CD4-positive, alpha-beta T cell (primary cell): ENCODE measurements at regions not wholly inside any gene's neighbourhood (a gene's known extent, or its start where the extent isn't known, plus 50 kb on each side); places are given as distances from the start of the nearest gene placed in this dataset.

Experiments
- ATAC-seq: fragments of 200-7000 bp; cut with Tn5 transposase; one replicate; pipeline ENCODE4 v1.10.0; 2022; ENCODE audit warnings: mild to moderate bottlenecking; ENCODE audit not compliant: poor library complexity
- CTCF ChIA-PET: fragments of 350-600 bp; sonication (Branson Sonifier 250); formaldehyde crosslinking; loops from one replicate; lab custom pipeline; 2021; ENCODE audit warnings: antibody characterized with exemption, inconsistent platforms; lab: Charles Lee
- POLR2A ChIA-PET: fragments of 350-600 bp; sonication (Branson Sonifier 250); formaldehyde crosslinking; loops from one replicate; lab custom pipeline; 2021; ENCODE audit warnings: antibody characterized with exemption, inconsistent platforms; lab: Charles Lee
- DNase-seq, 14 experiments: peaks; one replicate each; pipeline ENCODE4 v3.0.0-alpha.2; 2013 to 2020; ENCODE audit warnings: mixed read lengths in 2 of 14
- H3K27ac ChIP-seq, 2 donors: one replicate each; pipeline versions ENCODE4 v1.5.1 to v1.7.0; 2013; ENCODE audit warnings: low read length in 2 of 2, low read depth in 1 of 2, mild to moderate bottlenecking in 1 of 2
- H3K27me3 ChIP-seq, 2 experiments: 1 replicate in 1 of 2; 2 replicates in 1 of 2; pipeline versions ENCODE4 v1.6.1 to v1.7.0; 2013; ENCODE audit warnings: low read length in 2 of 2, control low read depth in 1 of 2, mild to moderate bottlenecking in 1 of 2, moderate library complexity in 1 of 2; ENCODE audit not compliant: insufficient read depth in 2 of 2, control insufficient read depth in 1 of 2
- H3K36me3 ChIP-seq: one replicate; pipeline ENCODE4 v1.6.1; 2013; ENCODE audit warnings: low read length, control low read depth; ENCODE audit not compliant: insufficient read depth
- H3K4me1 ChIP-seq: one replicate; pipeline ENCODE4 v1.6.1; 2013; ENCODE audit warnings: low read length, control low read depth; ENCODE audit not compliant: insufficient read depth
- H3K4me3 ChIP-seq: one replicate; pipeline ENCODE4 v1.5.1; 2013; ENCODE audit warnings: mild to moderate bottlenecking, low read length, moderate library complexity
- H3K9me3 ChIP-seq, 2 experiments: 1 replicate in 1 of 2; 2 replicates in 1 of 2; pipeline versions ENCODE4 v1.6.1 to v1.7.0; 2013; ENCODE audit warnings: low read length in 2 of 2, mild to moderate bottlenecking in 2 of 2, control low read depth in 1 of 2, moderate library complexity in 1 of 2; ENCODE audit not compliant: control insufficient read depth in 1 of 2, insufficient read depth in 1 of 2
- H3K27ac Mint-ChIP-seq: one replicate; pipeline ENCODE4 v1.8.0; 2020; ENCODE audit warnings: mixed read lengths
- H3K27me3 Mint-ChIP-seq: one replicate; pipeline ENCODE4 v1.8.0; 2021; ENCODE audit warnings: mixed read lengths
- H3K36me3 Mint-ChIP-seq: one replicate; pipeline ENCODE4 v1.8.0; 2021; ENCODE audit warnings: low read depth, mixed read lengths
- H3K4me1 Mint-ChIP-seq: one replicate; pipeline ENCODE4 v1.8.0; 2021; ENCODE audit warnings: low read depth, mixed read lengths
- H3K4me3 Mint-ChIP-seq: one replicate; pipeline ENCODE4 v1.8.0; 2020; ENCODE audit warnings: mild to moderate bottlenecking, mixed read lengths
- H3K9me3 Mint-ChIP-seq: one replicate; pipeline ENCODE4 v1.8.0; 2020; ENCODE audit warnings: mixed read lengths
- CTCF ChIP-seq: fragments of 200-600 bp; IDR thresholded peaks from one replicate; pipeline ENCODE4 v1.8.0; 2022; ENCODE audit warnings: antibody characterized with exemption, mild to moderate bottlenecking
- intact Hi-C, 2 experiments: fragments of 100-400 bp; cut with DNase I in 1 of 2; cut with micrococcal nuclease in 1 of 2; formaldehyde crosslinking; loops; one replicate each; pipeline versions ENCODE4 v1.15.1 to v1.9.0; 2023 to 2025; cut with DNase I, micrococcal nuclease

- H3K4me3 ChIP-seq: no peak overlapping the region
- ATAC-seq (no peak), DNase-seq (no peak)
- TF ChIP-seq CTCF: no peak
- H3K27me3 Mint-ChIP-seq: no peaks in the 10 kb centered on the region
- H3K9me3 ChIP-seq: peaks cover 0 to 16% of the 10 kb centered on the region in 2 experiments
- no peaks in the 10 kb centered on the region for H3K36me3 Mint-ChIP-seq
- intact Hi-C loops: no loop called here
- no peaks in the 10 kb centered on the region for H3K4me1 ChIP-seq
- no peaks in the 10 kb centered on the region for H3K4me1 Mint-ChIP-seq
- ChIA-PET CTCF (no interaction called here), POLR2A (no interaction called here)
- H3K4me3 Mint-ChIP-seq: no peak overlapping the region
- no peaks in the 10 kb centered on the region for H3K36me3 ChIP-seq
- no peak overlapping the region for H3K27ac ChIP-seq
- peaks cover 3% of the 10 kb centered on the region for H3K9me3 Mint-ChIP-seq
- H3K27ac Mint-ChIP-seq: no peak overlapping the region
- no peaks in the 10 kb centered on the region for H3K27me3 ChIP-seq
These were observed 1396.6 kb upstream of the PABPC4L start for GRCh38 chr4:135598151-135598550.

- intact Hi-C loops: no loop called here
- ChIA-PET POLR2A (no interaction called here), CTCF (no interaction called here)
- Mint-ChIP-seq H3K36me3 (no peaks in the 10 kb centered on the region), H3K9me3 (peaks cover 7% of the 10 kb centered on the region), H3K27me3 (no peaks in the 10 kb centered on the region), H3K4me3 (no peak overlapping the region), H3K27ac (no peak overlapping the region), H3K4me1 (no peaks in the 10 kb centered on the region)
- H3K9me3 ChIP-seq: peaks cover 0 to 16% of the 10 kb centered on the region in 2 experiments
- H3K27me3 ChIP-seq: no peaks in the 10 kb centered on the region
- ATAC-seq (no peak), DNase-seq (no peak)
- no peaks in the 10 kb centered on the region for H3K4me1 ChIP-seq
- no peak for TF ChIP-seq CTCF
- H3K36me3 ChIP-seq: no peaks in the 10 kb centered on the region
- H3K27ac ChIP-seq: no peak overlapping the region
- H3K4me3 ChIP-seq: no peak overlapping the region
These were observed 1392.9 kb upstream of the PABPC4L start for GRCh38 chr4:135594521-135594920.

- H3K36me3 Mint-ChIP-seq: no peaks in the 10 kb centered on the region
These were observed 1373.5 kb upstream of the PABPC4L start for GRCh38 chr4:135575041-135575440.

More at GRCh38 chr4:135575041-135575440, 1373.5 kb upstream of the PABPC4L start:
- intact Hi-C loops: no loop called here
- Histone ChIP-seq H3K27ac (no peak overlapping the region), H3K9me3 (peaks cover 4% of the 10 kb centered on the region in 2 experiments), H3K36me3 (no peaks in the 10 kb centered on the region), H3K4me3 (no peak overlapping the region), H3K27me3 (no peaks in the 10 kb centered on the region), H3K4me1 (no peaks in the 10 kb centered on the region)
- no peak overlapping the region for H3K27ac Mint-ChIP-seq
- DNase-seq (no peak), ATAC-seq (no peak)
- POLR2A ChIA-PET: no interaction called here
- TF ChIP-seq CTCF: no peak
- H3K9me3 Mint-ChIP-seq: peaks cover 8% of the 10 kb centered on the region
- CTCF ChIA-PET: no interaction called here
- no peak overlapping the region for H3K4me3 Mint-ChIP-seq
- H3K27me3 Mint-ChIP-seq: no peaks in the 10 kb centered on the region
- no peaks in the 10 kb centered on the region for H3K4me1 Mint-ChIP-seq
